Activated CD8-positive, alpha-beta memory T cell treated with anti-CD3 and anti-CD28 coated beads for 4 hours (primary cell): ENCODE measurements at regions not wholly inside any gene's neighbourhood (a gene's known extent, or its start where the extent isn't known, plus 50 kb on each side); places are given as distances from the start of the nearest gene placed in this dataset.
"Not testable (repeated sequence)": the region's sequence is repeated elsewhere in the genome, so short reads cannot be mapped to it uniquely, and the experiment has no call there.

Source experiments
- DNase-seq, 2 donors: peaks; one replicate each; pipeline ENCODE4 v3.0.0-alpha.2; 2020; ENCODE audit warnings: low read depth in 2 of 2

DNA sequence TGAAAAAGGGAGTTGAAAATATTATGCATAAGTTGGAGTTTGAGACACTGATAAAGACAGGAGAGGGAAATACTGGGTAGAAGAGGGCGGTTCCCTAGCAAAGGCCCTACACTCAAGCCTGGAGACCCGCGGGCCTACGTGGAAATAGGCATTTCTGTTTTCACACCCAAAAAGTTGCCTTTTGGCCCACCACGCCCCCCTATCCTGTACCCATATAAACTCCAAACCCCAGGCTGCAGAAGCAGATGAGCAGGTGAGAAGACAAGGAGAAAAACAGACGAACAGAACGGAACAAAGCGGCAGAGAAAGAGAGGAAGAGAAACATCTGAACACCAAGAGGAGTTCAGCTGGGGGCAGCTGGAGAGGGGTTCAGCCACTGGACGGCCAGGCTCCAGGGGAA is 177.9 kb downstream of the GALC start:
- no peak for DNase-seq

- no peak for DNase-seq
These were observed 179.3 kb downstream of the GALC start for GRCh38 chr14:87813686-87814085.

- DNase-seq, result no peak
These were observed 179.8 kb downstream of the GALC start for GRCh38 chr14:87813211-87813610.

GRCh38 chr14:87811246-87811645 is 181.7 kb downstream of the GALC start:
- DNase-seq, result no peak

DNA sequence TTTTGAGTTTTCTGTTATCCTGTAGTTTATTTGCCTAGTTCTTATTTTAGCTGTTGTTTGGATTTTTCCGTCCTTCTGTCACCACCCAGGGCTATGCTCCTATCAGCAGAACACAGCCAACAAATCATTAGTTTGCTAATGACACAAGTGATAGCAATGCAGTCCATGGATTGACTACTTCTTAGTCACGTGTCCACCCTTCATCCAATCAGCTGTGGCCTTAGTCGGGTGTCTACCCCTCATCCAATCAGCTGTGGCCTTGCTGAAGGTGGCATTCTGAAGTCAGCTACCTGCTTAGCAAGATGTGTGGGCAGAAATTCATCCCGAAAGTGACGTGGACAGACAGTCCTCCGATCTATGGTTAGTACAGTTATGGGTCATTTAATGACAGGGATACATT is 182.3 kb downstream of the GALC start:
- DNase-seq, result no peak

GRCh38 chr14:87809261-87809660 is 183.7 kb downstream of the GALC start:
- no peak for DNase-seq

DNA sequence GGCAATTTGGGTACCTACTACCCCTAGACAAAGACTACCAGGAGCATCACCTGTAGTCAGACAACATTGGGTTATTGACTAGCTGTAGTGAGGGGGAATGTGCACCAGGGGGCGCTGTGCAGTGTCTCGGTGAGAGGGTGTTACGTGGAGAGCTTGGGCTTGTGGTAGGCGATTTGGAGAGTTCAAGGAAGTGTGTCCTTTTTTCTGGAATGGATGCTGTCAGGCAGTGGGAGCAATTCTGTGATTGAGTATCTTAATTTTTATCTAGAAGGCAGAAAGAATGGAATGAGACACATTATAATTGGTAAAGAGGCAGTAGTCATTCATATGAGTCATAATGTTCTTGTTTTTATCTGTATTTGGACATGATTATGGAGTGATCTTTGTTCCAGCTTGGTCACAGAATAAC is 187.7 kb downstream of the GALC start:
- peak in 1 of 2 donors; percentile 14 for DNase-seq

DNA sequence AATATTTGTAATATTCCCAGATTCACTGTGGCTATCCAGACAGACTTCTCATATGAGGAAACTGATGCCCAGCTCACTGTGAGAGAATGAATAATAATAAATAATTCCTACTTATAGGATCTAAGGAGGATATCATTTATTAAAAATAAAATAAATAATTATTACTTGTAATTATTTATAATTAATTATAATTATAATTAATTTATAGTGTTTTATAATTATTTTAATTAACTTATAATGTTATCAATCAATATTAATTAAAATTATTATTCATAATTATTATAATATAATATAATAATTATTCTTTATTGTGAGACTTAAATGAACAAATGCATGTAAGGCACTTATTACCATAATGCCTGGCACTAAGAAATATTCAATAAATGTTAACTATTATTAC is 192.8 kb downstream of the GALC start:
- DNase-seq, result no peak

GRCh38 chr14:87799400-87799799 is 193.6 kb downstream of the GALC start:
- DNase-seq, result no peak

DNA sequence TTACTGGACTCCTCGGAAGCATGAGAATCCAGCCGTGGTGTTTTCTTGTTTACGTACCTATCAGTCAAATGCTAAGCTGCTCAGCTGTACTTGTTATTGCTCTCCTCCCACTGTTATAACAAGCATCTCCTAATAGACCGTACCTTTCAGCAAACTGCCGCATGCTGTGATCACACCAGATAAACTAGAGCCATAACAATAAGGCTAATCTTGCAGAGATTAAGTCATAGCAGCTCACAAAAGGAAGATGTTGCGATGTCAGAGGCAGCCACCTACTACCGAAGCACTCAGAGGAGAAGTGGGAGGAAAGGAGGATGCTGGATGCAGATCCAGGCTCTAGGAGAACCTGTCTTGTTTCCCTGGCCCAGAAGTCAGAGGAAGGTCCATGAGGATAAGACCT is 196.0 kb downstream of the GALC start:
- no peak for DNase-seq

GRCh38 chr14:87794561-87794960 is 198.4 kb downstream of the GALC start:
- DNase-seq, result no peak

DNA sequence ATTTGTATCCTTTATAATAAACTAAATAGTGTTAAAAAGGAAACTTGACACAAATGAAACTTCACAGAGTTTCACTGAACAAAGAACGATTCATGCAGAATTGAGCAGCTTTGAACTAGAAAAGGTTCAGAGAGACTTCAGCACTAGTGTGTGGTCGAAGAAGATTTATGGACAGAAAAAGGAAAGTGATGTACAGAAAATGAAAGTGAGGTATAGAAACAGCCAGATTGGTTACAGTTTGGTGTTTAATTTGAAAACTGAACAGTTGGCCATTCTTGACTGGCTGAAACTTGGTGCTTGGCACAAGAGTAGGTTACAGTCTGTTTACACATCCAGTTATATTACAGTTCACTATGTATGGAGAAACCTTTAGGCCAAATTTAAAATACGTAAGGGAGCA is 207.1 kb downstream of the GALC start:
- no peak for DNase-seq

GRCh38 chr14:87784386-87784785 is 208.6 kb downstream of the GALC start:
- no peak for DNase-seq

DNA sequence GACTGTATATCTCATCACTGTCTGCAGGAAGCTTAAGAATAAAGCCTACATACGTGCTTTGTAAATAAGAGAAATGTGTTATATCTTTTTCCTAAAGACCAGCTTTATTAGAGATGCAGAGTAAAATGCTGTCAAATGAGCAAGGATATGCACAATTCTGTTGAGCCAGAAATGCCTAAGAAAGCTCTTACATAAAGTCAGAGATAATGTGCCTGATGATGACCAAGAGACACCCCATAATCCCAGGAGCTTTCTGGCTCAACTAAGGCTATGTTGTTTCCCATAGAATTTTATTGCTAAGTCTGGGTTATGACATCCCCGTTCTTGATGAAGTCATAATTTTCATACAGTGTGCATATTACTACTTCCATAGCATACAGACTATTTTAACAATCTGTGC is 209.9 kb downstream of the GALC start:
- DNase-seq, result no peak

DNA sequence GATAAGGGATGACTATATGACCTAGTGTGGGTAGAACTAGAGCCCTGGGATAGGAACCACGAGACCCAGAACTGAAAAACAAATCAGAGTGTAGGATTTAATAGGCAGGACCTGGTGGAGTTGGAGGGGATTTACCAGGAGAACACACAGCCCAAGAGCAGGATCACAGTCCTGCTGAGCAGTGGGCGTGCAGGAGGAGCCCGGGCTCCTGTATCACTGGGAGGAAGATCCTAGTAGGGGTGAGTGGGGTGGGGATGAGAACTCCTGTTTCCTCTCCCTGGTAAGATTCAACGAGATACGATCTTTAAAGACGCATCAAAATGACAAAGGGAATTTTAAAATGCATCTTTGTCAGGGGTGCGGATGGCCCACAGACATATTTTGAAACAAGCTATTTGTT is 220.1 kb downstream of the GALC start:
- DNase-seq, result no peak

- DNase-seq, result no peak
These were observed 225.4 kb downstream of the GALC start for GRCh38 chr14:87767567-87767901.

- no peak for DNase-seq
These were observed 234.1 kb downstream of the GALC start for GRCh38 chr14:87758876-87759275.

- no peak for DNase-seq
These were observed 236.3 kb downstream of the GALC start for GRCh38 chr14:87756661-87757060.

DNA sequence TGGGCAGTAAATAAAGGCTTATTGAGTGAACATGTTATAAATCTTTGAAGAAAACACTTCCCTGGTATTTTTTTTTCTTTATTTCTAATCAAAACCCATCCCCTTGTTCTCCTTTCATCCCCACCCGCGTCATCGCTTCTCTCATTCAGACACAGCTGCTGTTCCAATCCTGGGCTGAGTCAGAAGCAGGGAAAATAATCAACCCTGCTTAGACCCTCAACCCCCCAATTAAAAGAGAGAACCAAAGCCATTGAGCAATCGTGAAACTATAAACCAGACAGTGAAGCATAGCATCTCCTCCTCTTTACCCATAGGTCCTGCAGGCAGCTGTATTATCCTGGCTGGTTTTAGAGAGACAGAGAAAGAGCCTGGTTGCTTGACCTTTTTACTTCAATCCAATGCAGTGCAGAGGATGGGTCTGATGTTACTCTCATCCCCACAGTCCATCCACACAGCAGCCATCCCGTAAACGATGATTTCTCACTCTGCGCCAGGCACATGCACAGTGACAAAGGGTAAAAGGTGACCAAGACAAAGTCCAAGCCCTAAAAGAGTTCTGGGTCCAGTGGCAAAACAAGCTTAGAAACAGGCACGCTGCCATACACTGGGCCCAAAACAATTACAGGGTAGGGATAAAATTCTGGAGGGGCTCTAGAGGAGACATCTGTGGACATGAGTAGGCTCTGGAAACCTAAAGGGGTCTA is 238.3 kb downstream of the GALC start:
- DNase-seq, result no peak

GRCh38 chr14:87748558-87748957 is 244.4 kb downstream of the GALC start:
- DNase-seq, result no peak

DNA sequence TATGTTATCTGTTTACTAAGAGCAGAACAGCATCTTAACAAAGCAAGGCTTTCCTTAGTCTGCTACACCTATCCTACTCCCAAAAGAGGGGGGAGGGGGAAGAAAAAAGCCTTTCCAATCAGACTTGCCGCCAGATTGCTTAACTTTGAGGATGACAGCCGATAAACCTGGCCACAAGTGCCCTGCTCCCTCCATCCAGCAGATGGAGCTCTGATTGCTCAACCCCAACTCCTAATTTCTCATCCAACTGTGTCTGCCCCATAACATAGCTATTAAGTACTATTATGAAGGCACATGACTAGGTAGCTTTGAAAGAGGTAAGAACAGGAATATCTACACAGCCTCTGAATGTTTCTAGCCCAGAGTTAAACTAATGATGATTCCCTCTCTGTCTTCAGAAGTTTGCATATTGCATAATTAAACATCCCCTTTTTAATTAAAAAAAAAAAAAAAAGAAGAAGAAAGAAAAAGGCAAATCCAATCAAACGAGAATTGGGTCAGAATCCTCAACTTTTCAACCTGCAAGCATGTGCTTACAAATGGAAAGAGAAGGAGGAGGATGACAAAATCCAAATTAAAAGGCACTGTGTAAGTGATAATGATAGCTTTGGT is 247.4 kb downstream of the GALC start:
- DNase-seq, result no peak

DNA sequence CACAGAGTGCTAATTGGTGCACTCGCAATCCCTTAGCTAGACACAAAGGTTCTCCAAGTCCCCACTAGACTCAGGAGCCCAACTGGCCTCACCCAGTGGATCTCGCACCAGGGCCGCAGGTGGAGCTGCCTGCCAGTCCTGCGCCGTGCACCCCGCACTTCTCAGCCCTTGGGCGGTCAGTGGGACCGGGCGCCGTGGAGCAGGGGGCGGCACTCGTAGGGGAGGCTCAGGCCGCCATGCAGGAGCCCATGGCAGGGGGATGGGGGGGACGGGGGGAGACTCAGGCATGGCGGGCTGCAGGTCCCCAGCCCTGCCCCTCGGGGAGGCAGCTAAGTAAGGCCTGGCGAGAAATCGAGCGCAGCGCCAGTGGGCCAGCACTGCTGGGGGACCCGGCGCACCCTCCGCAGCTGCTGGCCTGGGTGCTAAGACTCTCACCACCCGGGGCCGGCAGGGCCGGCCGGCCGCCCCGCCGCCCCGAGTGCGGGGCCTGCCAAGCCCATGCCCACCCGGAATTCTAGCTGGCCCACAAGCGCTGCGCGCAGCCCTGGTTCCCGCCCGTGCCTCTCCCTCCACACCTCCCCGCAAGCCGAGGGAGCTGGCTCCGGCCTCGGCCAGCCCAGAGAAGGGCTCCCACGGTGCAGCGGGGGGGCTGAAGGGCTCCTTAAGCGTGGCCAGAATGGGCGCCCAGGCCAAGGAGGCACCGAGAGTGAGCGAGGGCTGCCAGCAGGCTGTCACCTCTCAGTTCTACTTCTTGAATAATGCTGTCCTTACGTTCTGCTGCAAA is 258.2 kb downstream of the GALC start:
- DNase-seq, result not testable (repeated sequence)

DNA sequence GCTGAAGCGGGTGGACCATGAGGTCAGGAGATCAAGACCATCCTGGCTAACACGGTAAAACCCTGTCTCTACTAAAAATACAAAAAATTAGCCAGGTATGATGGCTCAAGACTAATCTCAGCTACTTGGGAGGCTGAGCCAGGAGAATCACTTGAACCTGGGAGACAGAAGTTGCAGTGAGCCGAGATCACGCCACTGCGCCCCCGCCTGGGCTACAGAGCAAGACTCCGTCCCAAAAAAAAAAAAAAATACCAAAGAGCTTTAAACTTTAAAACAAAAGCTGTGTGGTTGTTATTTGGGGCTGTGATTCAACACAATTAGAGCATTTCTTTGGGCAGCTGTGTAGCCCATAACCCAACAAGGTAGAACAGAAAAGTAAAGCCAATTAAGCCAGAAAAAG is 259.9 kb downstream of the GALC start:
- DNase-seq, result not testable (repeated sequence)
